GM23338 (cell line): ENCODE measurements at regions not wholly inside any gene's neighbourhood (a gene's known extent, or its start where the extent isn't known, plus 50 kb on each side); places are given as distances from the start of the nearest gene placed in this dataset.

Experiments
- ATAC-seq: fragments of 200-7000 bp; cut with Tn5 transposase; 3 replicates; pipeline ENCODE4 v1.9.1; 2020
- DNase-seq: peaks from one replicate; pipeline ENCODE4 v3.0.0-alpha.2; 2015; ENCODE audit warnings: low spot score
- H2AFZ ChIP-seq: fragments of 200-600 bp; sonication (generic); 2 replicates; pipeline ENCODE4 v1.8.0; 2016; ENCODE audit warnings: antibody characterized with exemption, mild to moderate bottlenecking, moderate library complexity
- H3F3A ChIP-seq: fragments of 200-600 bp; sonication (generic); replicated peaks from 2 replicates; pipeline ENCODE4 v1.8.0; 2017; ENCODE audit warnings: antibody characterized with exemption, mixed run types, low read depth
- H3K27ac ChIP-seq: fragments of 200-600 bp; sonication (generic); 2 replicates; pipeline ENCODE4 v1.6.1; 2016; ENCODE audit warnings: low read depth
- H3K27me3 ChIP-seq: fragments of 200-600 bp; sonication (generic); 2 replicates; pipeline ENCODE4 v1.8.0; 2016; ENCODE audit warnings: mild to moderate bottlenecking, mixed run types, moderate library complexity; ENCODE audit not compliant: insufficient read depth
- H3K36me3 ChIP-seq: fragments of 200-600 bp; sonication (generic); 2 replicates; pipeline ENCODE4 v1.8.0; 2016; ENCODE audit warnings: mild to moderate bottlenecking; ENCODE audit not compliant: insufficient read depth
- H3K4me1 ChIP-seq: fragments of 200-600 bp; sonication (generic); 2 replicates; pipeline ENCODE4 v1.8.0; 2016; ENCODE audit warnings: mild to moderate bottlenecking, moderate library complexity; ENCODE audit not compliant: insufficient read depth
- H3K4me2 ChIP-seq: fragments of 200-600 bp; sonication (generic); 2 replicates; pipeline ENCODE4 v1.7.1; 2017; ENCODE audit warnings: mixed run types
- H3K4me3 ChIP-seq: fragments of 200-600 bp; sonication (generic); 2 replicates; pipeline ENCODE4 v1.6.1; 2016; ENCODE audit warnings: mixed run types
- H3K79me2 ChIP-seq: fragments of 200-600 bp; sonication (generic); replicated peaks from 2 replicates; pipeline ENCODE4 v1.8.0; 2017; ENCODE audit warnings: mild to moderate bottlenecking; ENCODE audit not compliant: insufficient read depth
- H3K9me2 ChIP-seq: fragments of 200-600 bp; sonication (generic); 2 replicates; pipeline ENCODE4 v1.8.0; 2017; ENCODE audit not compliant: insufficient read depth
- H4K20me1 ChIP-seq: fragments of 200-600 bp; sonication (generic); replicated peaks from 2 replicates; pipeline ENCODE4 v1.8.0; 2017; ENCODE audit warnings: mild to moderate bottlenecking; ENCODE audit not compliant: insufficient read depth
- H3K27ac Mint-ChIP-seq: 2 replicates; pipeline ENCODE4 v1.8.0; 2020; ENCODE audit warnings: inconsistent platforms, mild to moderate bottlenecking, moderate library complexity, mixed read lengths
- H3K27me3 Mint-ChIP-seq: 3 replicates; pipeline ENCODE4 v1.8.0; 2022; ENCODE audit warnings: low read depth, mild to moderate bottlenecking, moderate library complexity, mixed read lengths, inconsistent platforms; ENCODE audit not compliant: insufficient read depth, poor library complexity
- H3K36me3 Mint-ChIP-seq: 3 replicates; pipeline ENCODE4 v1.8.0; 2021; ENCODE audit warnings: low read depth, mild to moderate bottlenecking, inconsistent platforms, moderate library complexity, mixed read lengths
- H3K4me1 Mint-ChIP-seq: 3 replicates; pipeline ENCODE4 v1.8.0; 2020; ENCODE audit warnings: mild to moderate bottlenecking, inconsistent platforms, mixed read lengths
- H3K4me3 Mint-ChIP-seq: 3 replicates; pipeline ENCODE4 v1.8.0; 2021; ENCODE audit warnings: moderate library complexity, mild to moderate bottlenecking, inconsistent platforms, mixed read lengths
- H3K9me3 Mint-ChIP-seq: 3 replicates; pipeline ENCODE4 v1.8.0; 2020; ENCODE audit warnings: moderate library complexity, mild to moderate bottlenecking, inconsistent platforms, mixed read lengths
- CREB1 ChIP-seq: fragments of 250-450 bp; sonication (Bioruptor Pico); IDR thresholded peaks from 2 replicates; pipeline ENCODE4 v1.5.0; 2020; ENCODE audit warnings: low read depth, mild to moderate bottlenecking, moderate library complexity
- CTCF ChIP-seq, 2 experiments: fragments of 200-600 bp in 1 of 2; sonication (generic) in 1 of 2; conservative IDR thresholded peaks; 2 replicates each; pipeline versions ENCODE4 v1.5.1 to v1.6.1; 2016 to 2017; ENCODE audit warnings: antibody characterized with exemption in 2 of 2, low read depth in 2 of 2, mild to moderate bottlenecking in 2 of 2, moderate library complexity in 1 of 2
- ETS1 ChIP-seq: IDR thresholded peaks from 2 replicates; pipeline ENCODE4 v1.6.1; 2016; ENCODE audit warnings: antibody characterized with exemption
- EZH2 ChIP-seq: fragments of 200-600 bp; sonication (generic); IDR thresholded peaks from one replicate; pipeline ENCODE4 v1.8.0; 2017; ENCODE audit warnings: antibody characterized with exemption, mild to moderate bottlenecking, low read depth; ENCODE audit not compliant: unreplicated experiment
- EZH2phosphoT487 ChIP-seq: fragments of 200-600 bp; sonication (generic); IDR thresholded peaks from one replicate; pipeline ENCODE4 v1.8.1; 2018; ENCODE audit warnings: antibody characterized with exemption; ENCODE audit not compliant: unreplicated experiment
- JUNB ChIP-seq: IDR thresholded peaks from one replicate; pipeline ENCODE4 v1.6.1; 2016; ENCODE audit warnings: antibody characterized with exemption; ENCODE audit not compliant: unreplicated experiment
- NANOG ChIP-seq: IDR thresholded peaks from 2 replicates; pipeline ENCODE4 v1.6.1; 2016; ENCODE audit warnings: antibody characterized with exemption, borderline replicate concordance
- POLR2AphosphoS5 ChIP-seq: IDR thresholded peaks from 2 replicates; pipeline ENCODE4 v1.6.1; 2016; ENCODE audit warnings: antibody characterized with exemption, low read depth
- STAT1 ChIP-seq: IDR thresholded peaks from one replicate; pipeline ENCODE4 v1.6.1; 2016; ENCODE audit warnings: antibody characterized with exemption; ENCODE audit not compliant: unreplicated experiment
- ZNF114 ChIP-seq: fragments of 250-450 bp; sonication (Bioruptor Pico); IDR thresholded peaks from 2 replicates; pipeline ENCODE4 v1.5.0; 2020; ENCODE audit warnings: mild to moderate bottlenecking, moderate library complexity
- ZNF331 ChIP-seq: fragments of 250-450 bp; sonication (Bioruptor Pico); IDR thresholded peaks from 2 replicates; pipeline ENCODE4 v1.5.0; 2020; ENCODE audit warnings: low read depth, mild to moderate bottlenecking, moderate library complexity
- ZNF462 ChIP-seq: fragments of 250-450 bp; sonication (Bioruptor Pico); IDR thresholded peaks from 2 replicates; pipeline ENCODE4 v1.5.0; 2020; ENCODE audit warnings: mild to moderate bottlenecking, moderate library complexity
- TF ChIP-seq, protein P1 (sequence below): IDR thresholded peaks from one replicate; pipeline ENCODE4 v1.6.1; 2018; ENCODE audit warnings: antibody characterized with exemption; ENCODE audit not compliant: unreplicated experiment

DNA sequence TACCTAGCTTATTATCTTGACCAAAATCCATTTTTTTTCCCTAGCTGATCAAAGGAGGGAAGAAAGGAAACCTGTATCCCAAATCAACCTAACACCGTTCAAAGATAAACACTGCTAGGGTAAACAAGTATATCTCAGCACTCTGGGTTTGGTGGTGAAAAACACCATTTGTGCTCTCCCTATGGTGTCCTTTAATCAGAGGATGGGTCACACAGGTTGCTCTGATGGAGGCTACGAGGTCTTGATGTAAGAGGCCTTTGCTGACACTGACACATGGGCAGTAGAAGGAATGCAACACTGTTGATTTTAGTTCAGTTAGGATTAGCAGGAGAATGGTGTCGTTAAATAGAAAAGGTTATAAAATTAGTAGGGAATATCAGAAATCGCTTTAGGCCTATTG, 179.3 kb downstream of the HDGFL1 start:
- no peaks in the 10 kb centered on the region for H3K27me3 ChIP-seq
- Mint-ChIP-seq H3K4me3 (no peak overlapping the region), H3K4me1 (peaks cover 10% of the 10 kb centered on the region; the same call in 2 of the 3 replicates), H3K27ac (no peak overlapping the region), H3K27me3 (peaks cover 1% of the 10 kb centered on the region), H3K36me3 (no peaks in the 10 kb centered on the region), H3K9me3 (no peaks in the 10 kb centered on the region)
- H3K27ac ChIP-seq: no peak overlapping the region
- TF ChIP-seq JUNB: no peak
- no peak for TF ChIP-seq CTCF (conservative IDR thresholded peaks at IDR 0.05; ENCODE audit: low read depth in 2 of 2)
- TF ChIP-seq CREB1 (CRISPR knock-in tag): no peak
- no peak for TF ChIP-seq ZNF462 (CRISPR knock-in tag)
- no peak for TF ChIP-seq NANOG
- TF ChIP-seq EZH2: no peak
- TF ChIP-seq ZNF331 (CRISPR knock-in tag): no peak
- no peak for TF ChIP-seq POLR2AphosphoS5
- no peak for TF ChIP-seq EZH2phosphoT487
- TF ChIP-seq ETS1: no peak
- TF ChIP-seq, protein P1, sequence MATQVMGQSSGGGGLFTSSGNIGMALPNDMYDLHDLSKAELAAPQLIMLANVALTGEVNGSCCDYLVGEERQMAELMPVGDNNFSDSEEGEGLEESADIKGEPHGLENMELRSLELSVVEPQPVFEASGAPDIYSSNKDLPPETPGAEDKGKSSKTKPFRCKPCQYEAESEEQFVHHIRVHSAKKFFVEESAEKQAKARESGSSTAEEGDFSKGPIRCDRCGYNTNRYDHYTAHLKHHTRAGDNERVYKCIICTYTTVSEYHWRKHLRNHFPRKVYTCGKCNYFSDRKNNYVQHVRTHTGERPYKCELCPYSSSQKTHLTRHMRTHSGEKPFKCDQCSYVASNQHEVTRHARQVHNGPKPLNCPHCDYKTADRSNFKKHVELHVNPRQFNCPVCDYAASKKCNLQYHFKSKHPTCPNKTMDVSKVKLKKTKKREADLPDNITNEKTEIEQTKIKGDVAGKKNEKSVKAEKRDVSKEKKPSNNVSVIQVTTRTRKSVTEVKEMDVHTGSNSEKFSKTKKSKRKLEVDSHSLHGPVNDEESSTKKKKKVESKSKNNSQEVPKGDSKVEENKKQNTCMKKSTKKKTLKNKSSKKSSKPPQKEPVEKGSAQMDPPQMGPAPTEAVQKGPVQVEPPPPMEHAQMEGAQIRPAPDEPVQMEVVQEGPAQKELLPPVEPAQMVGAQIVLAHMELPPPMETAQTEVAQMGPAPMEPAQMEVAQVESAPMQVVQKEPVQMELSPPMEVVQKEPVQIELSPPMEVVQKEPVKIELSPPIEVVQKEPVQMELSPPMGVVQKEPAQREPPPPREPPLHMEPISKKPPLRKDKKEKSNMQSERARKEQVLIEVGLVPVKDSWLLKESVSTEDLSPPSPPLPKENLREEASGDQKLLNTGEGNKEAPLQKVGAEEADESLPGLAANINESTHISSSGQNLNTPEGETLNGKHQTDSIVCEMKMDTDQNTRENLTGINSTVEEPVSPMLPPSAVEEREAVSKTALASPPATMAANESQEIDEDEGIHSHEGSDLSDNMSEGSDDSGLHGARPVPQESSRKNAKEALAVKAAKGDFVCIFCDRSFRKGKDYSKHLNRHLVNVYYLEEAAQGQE: no peak
- no peak for TF ChIP-seq STAT1
- no peak for TF ChIP-seq ZNF114 (CRISPR knock-in tag)
- H3K9me2 ChIP-seq: peaks cover 10% of the 10 kb centered on the region; the same call in 1 of the 2 replicates
- no peak overlapping the region for H3K4me2 ChIP-seq
- H3K36me3 ChIP-seq: no peaks in the 10 kb centered on the region
- H3F3A ChIP-seq: no peaks in the 10 kb centered on the region
- DNase-seq (no peak), ATAC-seq (no peak)
- H3K4me3 ChIP-seq: no peak overlapping the region
- H3K4me1 ChIP-seq: no peaks in the 10 kb centered on the region
- no peaks in the 10 kb centered on the region for H3K79me2 ChIP-seq
- H4K20me1 ChIP-seq: no peaks in the 10 kb centered on the region
- no peak overlapping the region for H2AFZ ChIP-seq
